ENCODE measurements at regions not wholly inside any gene's neighbourhood (a gene's known extent, or its start where the extent isn't known, plus 50 kb on each side); places are given as distances from the start of the nearest gene placed in this dataset.

GRCh38 chr1:170863621-170864020 is 71.7 kb upstream of the MROH9 start:
- H2AFZ ChIP-seq (ENCODE audit: low read length), result no peak overlapping the region
- no peaks in the 10 kb centered on the region for H3F3A ChIP-seq (ENCODE audit: low read depth)
- no peak overlapping the region for H3K9ac ChIP-seq (ENCODE audit: low read depth, low read length, poor library complexity, severe bottlenecking)
- H3K9me3 ChIP-seq (ENCODE audit: insufficient read depth, low read depth, low read length), result no peaks in the 10 kb centered on the region
- no peaks in the 10 kb centered on the region for H3K36me3 ChIP-seq (ENCODE audit: insufficient read depth, low read length)
- no peaks in the 10 kb centered on the region for H3K79me2 ChIP-seq (ENCODE audit: insufficient read depth, low read length)
- H3K4me2 ChIP-seq (ENCODE audit: low read depth, low read length, poor library complexity, severe bottlenecking), result no peak overlapping the region
- TF ChIP-seq CTCF (conservative IDR thresholded peaks at IDR 0.05; ENCODE audit: low read length) (no peak), EZH2phosphoT487 (IDR thresholded peaks at IDR 0.05; ENCODE audit: borderline replicate concordance) (no peak)
- H3K27me3 ChIP-seq (ENCODE audit: insufficient read depth, low read length, poor library complexity, severe bottlenecking), result no peaks in the 10 kb centered on the region
- no peaks in the 10 kb centered on the region for H4K20me1 ChIP-seq (ENCODE audit: insufficient read depth, low read length, poor library complexity, severe bottlenecking)
- H3K9me2 ChIP-seq (replicated peaks; ENCODE audit: low read depth, low read length), result no peaks in the 10 kb centered on the region
- no peaks in the 10 kb centered on the region for H3K4me1 ChIP-seq (ENCODE audit: insufficient read depth, low read length, poor library complexity, severe bottlenecking)
- no peak overlapping the region for H3K4me3 ChIP-seq (ENCODE audit: low read length, poor library complexity, severe bottlenecking)

- Histone ChIP-seq H3K9me3 (ENCODE audit: insufficient read depth, low read depth, low read length) (no peaks in the 10 kb centered on the region), H3F3A (ENCODE audit: low read depth) (no peaks in the 10 kb centered on the region), H2AFZ (ENCODE audit: low read length) (no peak overlapping the region), H3K4me2 (ENCODE audit: low read depth, low read length, poor library complexity, severe bottlenecking) (no peak overlapping the region), H3K4me3 (ENCODE audit: low read length, poor library complexity, severe bottlenecking) (no peak overlapping the region), H4K20me1 (ENCODE audit: insufficient read depth, low read length, poor library complexity, severe bottlenecking) (no peaks in the 10 kb centered on the region), H3K27me3 (ENCODE audit: insufficient read depth, low read length, poor library complexity, severe bottlenecking) (no peaks in the 10 kb centered on the region), H3K4me1 (ENCODE audit: insufficient read depth, low read length, poor library complexity, severe bottlenecking) (no peaks in the 10 kb centered on the region), H3K9ac (ENCODE audit: low read depth, low read length, poor library complexity, severe bottlenecking) (no peak overlapping the region), H3K79me2 (ENCODE audit: insufficient read depth, low read length) (no peaks in the 10 kb centered on the region), H3K36me3 (ENCODE audit: insufficient read depth, low read length) (no peaks in the 10 kb centered on the region), H3K9me2 (replicated peaks; ENCODE audit: low read depth, low read length) (no peaks in the 10 kb centered on the region)
- TF ChIP-seq EZH2phosphoT487 (IDR thresholded peaks at IDR 0.05; ENCODE audit: borderline replicate concordance) (no peak), CTCF (conservative IDR thresholded peaks at IDR 0.05; ENCODE audit: low read length) (no peak)
Observed at GRCh38 chr1:170864238-170864637, 71.1 kb upstream of the MROH9 start.

GRCh38 chr1:170864876-170865538 is 70.3 kb upstream of the MROH9 start:
- no peaks in the 10 kb centered on the region for H4K20me1 ChIP-seq (ENCODE audit: insufficient read depth, low read length, poor library complexity, severe bottlenecking)
- H3K9ac ChIP-seq (ENCODE audit: low read depth, low read length, poor library complexity, severe bottlenecking), result no peak overlapping the region
- H3K36me3 ChIP-seq (ENCODE audit: insufficient read depth, low read length), result no peaks in the 10 kb centered on the region
- H2AFZ ChIP-seq (ENCODE audit: low read length), result peak overlapping the region; percentile 78
- no peaks in the 10 kb centered on the region for H3K27me3 ChIP-seq (ENCODE audit: insufficient read depth, low read length, poor library complexity, severe bottlenecking)
- no peak overlapping the region for H3K4me2 ChIP-seq (ENCODE audit: low read depth, low read length, poor library complexity, severe bottlenecking)
- H3K79me2 ChIP-seq (ENCODE audit: insufficient read depth, low read length), result no peaks in the 10 kb centered on the region
- TF ChIP-seq EZH2phosphoT487 (IDR thresholded peaks at IDR 0.05; ENCODE audit: borderline replicate concordance), result no peak
- no peak for TF ChIP-seq CTCF (conservative IDR thresholded peaks at IDR 0.05; ENCODE audit: low read length)
- no peaks in the 10 kb centered on the region for H3K9me3 ChIP-seq (ENCODE audit: insufficient read depth, low read depth, low read length)
- H3K9me2 ChIP-seq (replicated peaks; ENCODE audit: low read depth, low read length), result no peaks in the 10 kb centered on the region
- no peak overlapping the region for H3K4me3 ChIP-seq (ENCODE audit: low read length, poor library complexity, severe bottlenecking)
- no peaks in the 10 kb centered on the region for H3F3A ChIP-seq (ENCODE audit: low read depth)
- H3K4me1 ChIP-seq (ENCODE audit: insufficient read depth, low read length, poor library complexity, severe bottlenecking), result no peaks in the 10 kb centered on the region

Data from Loucy (cell line).